WTC11 (cell line): ENCODE measurements at regions not wholly inside any gene's neighbourhood (a gene's known extent, or its start where the extent isn't known, plus 50 kb on each side); places are given as distances from the start of the nearest gene placed in this dataset.

Source experiments
- ATF6 ChIP-seq: sonication (generic); formaldehyde crosslinking; IDR thresholded peaks from 2 replicates; pipeline ENCODE4 v1.8.1; 2023; ENCODE audit warnings: mild to moderate bottlenecking, missing genetic modification reagents
- E2F5 ChIP-seq: sonication (generic); formaldehyde crosslinking; IDR thresholded peaks from 2 replicates; pipeline ENCODE4 v1.8.1; 2022; ENCODE audit warnings: mild to moderate bottlenecking, moderate library complexity, missing genetic modification reagents
- IRF2 ChIP-seq: sonication (generic); formaldehyde crosslinking; IDR thresholded peaks from 2 replicates; pipeline ENCODE4 v1.8.0; 2022; ENCODE audit warnings: low read depth, missing genetic modification reagents, borderline replicate concordance
- NR2C2 ChIP-seq: sonication (generic); formaldehyde crosslinking; IDR thresholded peaks from 2 replicates; pipeline ENCODE4 v1.8.0; 2022; ENCODE audit warnings: mild to moderate bottlenecking, missing genetic modification reagents
- SP1 ChIP-seq: sonication (generic); formaldehyde crosslinking; conservative IDR thresholded peaks from 2 replicates; pipeline ENCODE4 v1.8.1; 2022; ENCODE audit warnings: missing genetic modification reagents
- TCF7 ChIP-seq: sonication (generic); formaldehyde crosslinking; IDR thresholded peaks from 2 replicates; pipeline ENCODE4 v1.8.0; 2022; ENCODE audit warnings: mild to moderate bottlenecking, low read depth, missing genetic modification reagents, moderate library complexity
- TEAD1 ChIP-seq: sonication (generic); formaldehyde crosslinking; IDR thresholded peaks from 2 replicates; pipeline ENCODE4 v1.8.0; 2022; ENCODE audit warnings: mild to moderate bottlenecking, missing genetic modification reagents
- TP53 ChIP-seq: sonication (generic); formaldehyde crosslinking; IDR thresholded peaks from 2 replicates; pipeline ENCODE4 v1.8.1; 2023; ENCODE audit warnings: mild to moderate bottlenecking, missing genetic modification reagents
- USF2 ChIP-seq: sonication (generic); formaldehyde crosslinking; IDR thresholded peaks from 2 replicates; pipeline ENCODE4 v1.8.1; 2023; ENCODE audit warnings: mild to moderate bottlenecking, missing genetic modification reagents, moderate library complexity
- ZNF263 ChIP-seq: sonication (generic); formaldehyde crosslinking; IDR thresholded peaks from 2 replicates; pipeline ENCODE4 v1.8.1; 2022; ENCODE audit warnings: low read depth, mild to moderate bottlenecking, moderate library complexity, missing genetic modification reagents
- ZNF423 ChIP-seq: fragments of 250-450 bp; sonication (Bioruptor Pico); IDR thresholded peaks from 2 replicates; pipeline ENCODE4 v2.1.2; 2022; ENCODE audit warnings: mild to moderate bottlenecking, moderate library complexity
- TF ChIP-seq, protein P1 (sequence below): fragments of 250-450 bp; sonication (Bioruptor Pico); IDR thresholded peaks from 2 replicates; pipeline ENCODE4 v1.9.0; 2021; ENCODE audit warnings: mild to moderate bottlenecking
- TF ChIP-seq, protein P2 (sequence below): sonication (generic); formaldehyde crosslinking; IDR thresholded peaks from 2 replicates; pipeline ENCODE4 v1.8.1; 2022; ENCODE audit warnings: low read depth, missing genetic modification reagents, borderline replicate concordance
- TF ChIP-seq, protein P3 (sequence below): sonication (generic); formaldehyde crosslinking; IDR thresholded peaks from 2 replicates; pipeline ENCODE4 v1.8.0; 2022; ENCODE audit warnings: mild to moderate bottlenecking, missing genetic modification reagents

DNA sequence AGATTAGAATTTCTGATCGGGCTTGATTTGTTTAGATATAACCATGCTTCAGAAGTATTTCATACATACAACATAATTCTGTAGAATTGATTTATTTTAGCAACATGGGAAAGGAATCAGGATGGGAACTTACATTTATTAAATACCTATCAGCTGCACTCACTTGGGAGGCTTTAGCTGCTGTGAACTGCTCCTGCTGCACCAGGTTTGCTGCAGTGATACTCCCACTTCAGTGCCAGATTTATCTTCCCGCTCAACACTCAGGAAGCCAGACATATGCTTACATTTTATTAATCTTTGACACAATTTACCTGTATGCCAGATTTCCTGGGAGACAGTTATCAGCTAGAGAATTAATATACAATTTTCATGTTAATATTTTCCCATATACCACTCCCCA, 64.0 kb upstream of the PLCXD3 start (continued):
- TF ChIP-seq USF2 = no peak
- TF ChIP-seq E2F5 (CRISPR knock-in tag) = no peak
- no peak for TF ChIP-seq ZNF263 (CRISPR knock-in tag)
- TF ChIP-seq SP1 (CRISPR knock-in tag) = no peak
- TF ChIP-seq TCF7 (CRISPR knock-in tag) = no peak
- TF ChIP-seq IRF2 (CRISPR knock-in tag) = no peak
- TF ChIP-seq TEAD1 = no peak
- no peak for TF ChIP-seq NR2C2 (CRISPR knock-in tag)
- TF ChIP-seq TP53 = no peak
- no peak for TF ChIP-seq ATF6 (CRISPR knock-in tag)
- TF ChIP-seq, protein P1, sequence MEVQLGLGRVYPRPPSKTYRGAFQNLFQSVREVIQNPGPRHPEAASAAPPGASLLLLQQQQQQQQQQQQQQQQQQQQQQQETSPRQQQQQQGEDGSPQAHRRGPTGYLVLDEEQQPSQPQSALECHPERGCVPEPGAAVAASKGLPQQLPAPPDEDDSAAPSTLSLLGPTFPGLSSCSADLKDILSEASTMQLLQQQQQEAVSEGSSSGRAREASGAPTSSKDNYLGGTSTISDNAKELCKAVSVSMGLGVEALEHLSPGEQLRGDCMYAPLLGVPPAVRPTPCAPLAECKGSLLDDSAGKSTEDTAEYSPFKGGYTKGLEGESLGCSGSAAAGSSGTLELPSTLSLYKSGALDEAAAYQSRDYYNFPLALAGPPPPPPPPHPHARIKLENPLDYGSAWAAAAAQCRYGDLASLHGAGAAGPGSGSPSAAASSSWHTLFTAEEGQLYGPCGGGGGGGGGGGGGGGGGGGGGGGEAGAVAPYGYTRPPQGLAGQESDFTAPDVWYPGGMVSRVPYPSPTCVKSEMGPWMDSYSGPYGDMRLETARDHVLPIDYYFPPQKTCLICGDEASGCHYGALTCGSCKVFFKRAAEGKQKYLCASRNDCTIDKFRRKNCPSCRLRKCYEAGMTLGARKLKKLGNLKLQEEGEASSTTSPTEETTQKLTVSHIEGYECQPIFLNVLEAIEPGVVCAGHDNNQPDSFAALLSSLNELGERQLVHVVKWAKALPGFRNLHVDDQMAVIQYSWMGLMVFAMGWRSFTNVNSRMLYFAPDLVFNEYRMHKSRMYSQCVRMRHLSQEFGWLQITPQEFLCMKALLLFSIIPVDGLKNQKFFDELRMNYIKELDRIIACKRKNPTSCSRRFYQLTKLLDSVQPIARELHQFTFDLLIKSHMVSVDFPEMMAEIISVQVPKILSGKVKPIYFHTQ (CRISPR knock-in tag) = no peak
- TF ChIP-seq, protein P2, sequence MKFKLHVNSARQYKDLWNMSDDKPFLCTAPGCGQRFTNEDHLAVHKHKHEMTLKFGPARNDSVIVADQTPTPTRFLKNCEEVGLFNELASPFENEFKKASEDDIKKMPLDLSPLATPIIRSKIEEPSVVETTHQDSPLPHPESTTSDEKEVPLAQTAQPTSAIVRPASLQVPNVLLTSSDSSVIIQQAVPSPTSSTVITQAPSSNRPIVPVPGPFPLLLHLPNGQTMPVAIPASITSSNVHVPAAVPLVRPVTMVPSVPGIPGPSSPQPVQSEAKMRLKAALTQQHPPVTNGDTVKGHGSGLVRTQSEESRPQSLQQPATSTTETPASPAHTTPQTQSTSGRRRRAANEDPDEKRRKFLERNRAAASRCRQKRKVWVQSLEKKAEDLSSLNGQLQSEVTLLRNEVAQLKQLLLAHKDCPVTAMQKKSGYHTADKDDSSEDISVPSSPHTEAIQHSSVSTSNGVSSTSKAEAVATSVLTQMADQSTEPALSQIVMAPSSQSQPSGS (CRISPR knock-in tag) = no peak
- TF ChIP-seq, protein P3, sequence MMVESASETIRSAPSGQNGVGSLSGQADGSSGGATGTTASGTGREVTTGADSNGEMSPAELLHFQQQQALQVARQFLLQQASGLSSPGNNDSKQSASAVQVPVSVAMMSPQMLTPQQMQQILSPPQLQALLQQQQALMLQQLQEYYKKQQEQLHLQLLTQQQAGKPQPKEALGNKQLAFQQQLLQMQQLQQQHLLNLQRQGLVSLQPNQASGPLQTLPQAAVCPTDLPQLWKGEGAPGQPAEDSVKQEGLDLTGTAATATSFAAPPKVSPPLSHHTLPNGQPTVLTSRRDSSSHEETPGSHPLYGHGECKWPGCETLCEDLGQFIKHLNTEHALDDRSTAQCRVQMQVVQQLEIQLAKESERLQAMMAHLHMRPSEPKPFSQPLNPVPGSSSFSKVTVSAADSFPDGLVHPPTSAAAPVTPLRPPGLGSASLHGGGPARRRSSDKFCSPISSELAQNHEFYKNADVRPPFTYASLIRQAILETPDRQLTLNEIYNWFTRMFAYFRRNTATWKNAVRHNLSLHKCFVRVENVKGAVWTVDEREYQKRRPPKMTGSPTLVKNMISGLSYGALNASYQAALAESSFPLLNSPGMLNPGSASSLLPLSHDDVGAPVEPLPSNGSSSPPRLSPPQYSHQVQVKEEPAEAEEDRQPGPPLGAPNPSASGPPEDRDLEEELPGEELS (CRISPR knock-in tag) = no peak
- TF ChIP-seq ZNF423 (CRISPR knock-in tag) = no peak
